ENCODE measurements at regions not wholly inside any gene's neighbourhood (a gene's known extent, or its start where the extent isn't known, plus 50 kb on each side); places are given as distances from the start of the nearest gene placed in this dataset.

DNA sequence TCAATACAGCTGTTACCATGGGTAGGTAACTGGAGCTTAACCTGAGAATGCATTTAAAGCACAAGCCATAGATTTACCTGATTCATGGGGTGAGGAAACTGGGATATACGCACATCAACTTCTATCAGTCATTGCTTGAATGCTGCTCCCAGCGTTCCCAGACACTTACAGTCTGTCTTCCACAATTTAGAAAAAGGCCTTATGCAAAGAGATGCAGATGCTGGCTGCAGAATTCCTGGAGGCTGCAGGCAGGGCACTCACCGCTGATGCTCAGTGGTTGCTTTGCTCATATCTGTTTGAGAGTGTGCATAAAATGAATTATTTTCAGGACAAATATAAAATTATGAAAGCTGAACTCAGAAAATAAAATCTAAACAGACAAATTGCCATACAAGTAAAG lies 950.7 kb upstream of the PIK3C3 start:
- Histone ChIP-seq H3K36me3 (ENCODE audit: insufficient read depth, low read length) (no peaks in the 10 kb centered on the region), H3K4me3 (ENCODE audit: low read length in 2 of 2) (no peak overlapping the region), H3K27ac (ENCODE audit: low read depth, low read length) (no peak overlapping the region), H3K4me1 (ENCODE audit: insufficient read depth, low read length) (no peaks in the 10 kb centered on the region), H3K9me3 (ENCODE audit: control insufficient read depth in 1 of 2, low read length in 2 of 2) (peaks cover 0 to under 1% of the 10 kb centered on the region in 2 donors), H3K27me3 (ENCODE audit: insufficient read depth, low read length) (no peaks in the 10 kb centered on the region)
- Mint-ChIP-seq H3K36me3 (no peaks in the 10 kb centered on the region), H3K4me1 (no peaks in the 10 kb centered on the region), H3K27me3 (no peaks in the 10 kb centered on the region), H3K9me3 (peaks cover 0 to 17% (median 6%) of the 10 kb centered on the region in 8 donors), H3K4me3 (no peak overlapping the region), H3K27ac (no peak overlapping the region)
- intact Hi-C loops (cut with micrococcal nuclease): no loop called here
- no peak for DNase-seq
- CTCF ChIA-PET (ENCODE audit: partially characterized antibody): no interaction called here
- POLR2A ChIA-PET (ENCODE audit: partially characterized antibody): no interaction called here

DNA sequence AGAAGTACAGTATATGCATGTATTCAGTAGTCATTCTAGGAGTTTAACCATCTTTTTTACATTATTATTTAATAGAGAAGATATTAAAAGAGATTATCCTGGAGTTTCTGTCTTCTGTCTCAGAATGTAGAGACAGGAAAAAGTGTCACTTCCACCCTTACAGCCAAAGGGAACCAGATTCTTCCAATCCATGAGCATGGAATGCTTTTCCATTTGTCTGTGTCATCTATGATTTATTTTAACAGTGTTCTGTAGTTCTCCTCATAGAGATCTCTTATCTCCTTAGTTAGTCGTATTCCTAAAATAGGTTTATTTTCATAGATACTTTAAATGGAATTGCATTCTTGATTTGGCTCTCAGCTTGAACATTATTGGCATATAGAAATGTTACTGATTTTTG lies 959.5 kb upstream of the PIK3C3 start:
- Histone ChIP-seq H3K27me3 (ENCODE audit: insufficient read depth, low read length) (no peaks in the 10 kb centered on the region), H3K4me3 (ENCODE audit: low read length in 2 of 2) (no peak overlapping the region), H3K4me1 (ENCODE audit: insufficient read depth, low read length) (no peaks in the 10 kb centered on the region), H3K36me3 (ENCODE audit: insufficient read depth, low read length) (no peaks in the 10 kb centered on the region), H3K27ac (ENCODE audit: low read depth, low read length) (no peak overlapping the region), H3K9me3 (ENCODE audit: control insufficient read depth in 1 of 2, low read length in 2 of 2) (no peaks in the 10 kb centered on the region)
- Mint-ChIP-seq H3K27me3 (no peaks in the 10 kb centered on the region), H3K9me3 (peaks cover 0 to 14% (median 5%) of the 10 kb centered on the region in 8 donors), H3K4me1 (no peaks in the 10 kb centered on the region), H3K27ac (no peak overlapping the region), H3K36me3 (no peaks in the 10 kb centered on the region), H3K4me3 (no peak overlapping the region)
- DNase-seq: no peak
- ChIA-PET POLR2A (ENCODE audit: partially characterized antibody) (no interaction called here), CTCF (ENCODE audit: partially characterized antibody) (no interaction called here)
- intact Hi-C loops (cut with micrococcal nuclease): no loop called here

DNA sequence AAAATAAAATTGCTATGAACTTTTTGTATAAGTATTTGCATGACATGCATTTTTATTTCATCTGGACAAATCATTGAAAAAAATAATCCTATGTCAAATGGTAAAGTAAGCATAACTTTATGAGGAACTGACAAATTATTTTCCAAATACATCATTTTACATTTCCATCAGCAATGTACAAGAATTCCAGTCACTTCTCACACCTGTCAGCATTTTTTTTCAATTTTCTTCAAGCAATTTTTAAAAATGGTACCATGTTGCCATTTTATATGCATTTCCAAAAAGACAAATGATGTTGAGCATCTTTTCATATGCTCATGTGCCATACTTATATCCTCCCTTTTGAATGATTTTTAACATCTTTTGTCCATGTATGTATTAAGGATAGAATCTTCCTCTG lies 961.7 kb upstream of the PIK3C3 start:
- peaks cover 0 to 13% (median 5%) of the 10 kb centered on the region in 8 donors for H3K9me3 Mint-ChIP-seq
- no peaks in the 10 kb centered on the region for H3K4me1 ChIP-seq (ENCODE audit: insufficient read depth, low read length)
- H3K4me3 Mint-ChIP-seq: no peak overlapping the region
- H3K4me3 ChIP-seq (ENCODE audit: low read length in 2 of 2): no peak overlapping the region
- H3K36me3 Mint-ChIP-seq: no peaks in the 10 kb centered on the region
- CTCF ChIA-PET (ENCODE audit: partially characterized antibody): no interaction called here
- H3K27ac Mint-ChIP-seq: no peak overlapping the region
- DNase-seq: no peak
- POLR2A ChIA-PET (ENCODE audit: partially characterized antibody): no interaction called here
- H3K4me1 Mint-ChIP-seq: no peaks in the 10 kb centered on the region
- intact Hi-C loops (cut with micrococcal nuclease): no loop called here
- no peaks in the 10 kb centered on the region for H3K27me3 Mint-ChIP-seq
- H3K36me3 ChIP-seq (ENCODE audit: insufficient read depth, low read length): no peaks in the 10 kb centered on the region
- peaks cover 0 to 4% of the 10 kb centered on the region in 2 donors for H3K9me3 ChIP-seq (ENCODE audit: control insufficient read depth in 1 of 2, low read length in 2 of 2)
- no peak overlapping the region for H3K27ac ChIP-seq (ENCODE audit: low read depth, low read length)
- H3K27me3 ChIP-seq (ENCODE audit: insufficient read depth, low read length): no peaks in the 10 kb centered on the region

DNA sequence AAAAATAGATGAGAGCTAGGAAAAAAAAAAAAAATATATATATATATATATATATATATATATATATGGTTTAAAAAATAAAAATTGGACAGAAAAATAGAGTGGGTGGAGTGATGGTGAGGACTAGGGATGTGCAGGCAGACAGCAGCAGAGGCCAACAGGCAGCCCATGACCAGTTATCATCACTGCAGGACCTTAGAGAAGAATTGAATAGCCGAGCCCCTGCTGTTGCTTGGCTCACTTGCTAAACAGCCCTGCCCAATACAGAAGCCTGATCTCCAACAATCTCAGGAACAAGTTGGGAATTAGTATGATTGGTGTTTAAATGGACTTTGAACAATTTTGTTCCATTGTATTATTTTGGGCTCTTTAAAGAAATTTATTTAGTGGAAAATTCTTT lies 967.5 kb upstream of the PIK3C3 start:
- ChIA-PET POLR2A (ENCODE audit: partially characterized antibody) (no interaction called here), CTCF (ENCODE audit: partially characterized antibody) (no interaction called here)
- Histone ChIP-seq H3K27me3 (ENCODE audit: insufficient read depth, low read length) (no peaks in the 10 kb centered on the region), H3K4me1 (ENCODE audit: insufficient read depth, low read length) (no peaks in the 10 kb centered on the region), H3K4me3 (ENCODE audit: low read length in 2 of 2) (no peak overlapping the region), H3K36me3 (ENCODE audit: insufficient read depth, low read length) (no peaks in the 10 kb centered on the region), H3K9me3 (ENCODE audit: control insufficient read depth in 1 of 2, low read length in 2 of 2) (peaks cover 0 to 4% of the 10 kb centered on the region in 2 donors), H3K27ac (ENCODE audit: low read depth, low read length) (no peak overlapping the region)
- H3K4me1 Mint-ChIP-seq: no peaks in the 10 kb centered on the region
- peaks cover 0 to 20% (median 10%) of the 10 kb centered on the region in 8 donors for H3K9me3 Mint-ChIP-seq
- intact Hi-C loops (cut with micrococcal nuclease): no loop called here
- H3K4me3 Mint-ChIP-seq: no peak overlapping the region
- no peak for DNase-seq
- H3K36me3 Mint-ChIP-seq: no peaks in the 10 kb centered on the region
- no peaks in the 10 kb centered on the region for H3K27me3 Mint-ChIP-seq
- no peak overlapping the region for H3K27ac Mint-ChIP-seq

DNA sequence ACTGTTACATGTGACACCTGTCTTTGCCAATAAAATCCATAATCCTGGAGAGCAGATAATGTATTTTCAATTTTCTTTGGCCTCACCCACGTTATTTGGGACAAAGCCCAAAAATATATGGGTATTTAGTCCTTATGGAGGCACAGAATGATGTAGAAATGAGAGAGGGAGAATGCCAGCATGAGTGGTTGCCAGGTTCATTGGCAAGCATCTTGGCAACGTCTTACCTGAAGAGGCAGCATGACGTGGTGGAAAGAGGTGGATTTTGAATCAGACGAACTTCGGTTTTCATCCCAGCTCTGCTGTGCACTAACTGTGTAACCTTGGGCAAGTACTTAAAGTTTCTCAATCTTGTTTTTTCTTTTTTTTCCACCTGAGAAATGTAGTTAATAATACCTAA lies 969.6 kb upstream of the PIK3C3 start:
- Histone ChIP-seq H3K4me1 (ENCODE audit: insufficient read depth, low read length) (no peaks in the 10 kb centered on the region), H3K27ac (ENCODE audit: low read depth, low read length) (no peak overlapping the region), H3K36me3 (ENCODE audit: insufficient read depth, low read length) (no peaks in the 10 kb centered on the region), H3K4me3 (ENCODE audit: low read length in 2 of 2) (no peak overlapping the region), H3K27me3 (ENCODE audit: insufficient read depth, low read length) (no peaks in the 10 kb centered on the region), H3K9me3 (ENCODE audit: control insufficient read depth in 1 of 2, low read length in 2 of 2) (peaks cover 0 to 4% of the 10 kb centered on the region in 2 donors)
- CTCF ChIA-PET (ENCODE audit: partially characterized antibody): no interaction called here
- H3K9me3 Mint-ChIP-seq: peaks cover 0 to 17% (median 9%) of the 10 kb centered on the region in 8 donors
- H3K27me3 Mint-ChIP-seq: no peaks in the 10 kb centered on the region
- DNase-seq: no peak
- intact Hi-C loops (cut with micrococcal nuclease): no loop called here
- no peaks in the 10 kb centered on the region for H3K4me1 Mint-ChIP-seq
- no peak overlapping the region for H3K27ac Mint-ChIP-seq
- POLR2A ChIA-PET (ENCODE audit: partially characterized antibody): no interaction called here
- H3K36me3 Mint-ChIP-seq: no peaks in the 10 kb centered on the region
- no peak overlapping the region for H3K4me3 Mint-ChIP-seq

DNA sequence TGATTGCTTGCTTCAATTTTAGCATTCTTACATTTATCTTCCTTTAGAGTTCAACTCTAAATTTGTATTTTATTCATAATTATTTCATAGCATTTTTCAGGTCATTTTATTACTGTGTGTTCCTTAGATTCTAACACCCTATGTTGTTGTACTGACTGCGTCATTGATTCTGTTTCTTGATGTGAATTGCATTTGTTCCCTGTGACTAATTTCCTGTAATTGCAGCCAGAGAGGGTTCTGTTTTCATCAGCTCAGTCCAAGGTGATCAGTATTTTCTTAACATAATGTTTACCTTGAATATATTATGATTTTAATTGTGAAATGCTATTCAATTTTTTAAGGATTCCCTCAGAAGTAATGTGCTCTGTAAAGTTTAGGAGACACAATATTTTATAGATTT lies 970.2 kb upstream of the PIK3C3 start:
- H3K27ac Mint-ChIP-seq: no peak overlapping the region
- Histone ChIP-seq H3K4me1 (ENCODE audit: insufficient read depth, low read length) (no peaks in the 10 kb centered on the region), H3K27ac (ENCODE audit: low read depth, low read length) (no peak overlapping the region), H3K9me3 (ENCODE audit: control insufficient read depth in 1 of 2, low read length in 2 of 2) (peaks cover 0 to 4% of the 10 kb centered on the region in 2 donors), H3K36me3 (ENCODE audit: insufficient read depth, low read length) (no peaks in the 10 kb centered on the region), H3K27me3 (ENCODE audit: insufficient read depth, low read length) (no peaks in the 10 kb centered on the region), H3K4me3 (ENCODE audit: low read length in 2 of 2) (no peak overlapping the region)
- H3K27me3 Mint-ChIP-seq: no peaks in the 10 kb centered on the region
- ChIA-PET POLR2A (ENCODE audit: partially characterized antibody) (no interaction called here), CTCF (ENCODE audit: partially characterized antibody) (no interaction called here)
- intact Hi-C loops (cut with micrococcal nuclease): no loop called here
- H3K4me1 Mint-ChIP-seq: no peaks in the 10 kb centered on the region
- DNase-seq: no peak
- no peak overlapping the region for H3K4me3 Mint-ChIP-seq
- H3K9me3 Mint-ChIP-seq: peaks cover 0 to 17% (median 7%) of the 10 kb centered on the region in 8 donors
- no peaks in the 10 kb centered on the region for H3K36me3 Mint-ChIP-seq

DNA sequence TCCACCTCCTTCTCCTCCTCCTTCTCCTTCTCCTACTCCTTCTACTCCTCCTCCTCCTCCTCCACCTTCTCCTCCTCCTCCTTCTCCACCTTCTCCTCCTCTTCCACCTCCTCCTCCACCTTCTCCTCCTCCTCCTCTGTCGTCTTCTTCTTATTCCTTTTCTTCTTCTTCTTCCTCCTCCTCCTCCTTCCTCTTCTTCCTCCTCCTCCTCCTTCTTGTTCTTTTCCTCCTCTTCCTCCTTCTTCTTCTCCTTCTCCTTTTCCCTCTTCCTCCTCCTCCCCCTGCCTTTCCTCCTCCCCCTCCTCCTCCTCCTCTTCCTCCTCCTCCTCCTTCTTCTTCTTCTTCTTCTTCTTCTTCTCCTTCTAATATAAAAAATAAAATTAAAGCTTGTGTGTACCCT lies 971.2 kb upstream of the PIK3C3 start:
- H3K4me1 ChIP-seq (ENCODE audit: insufficient read depth, low read length): no peaks in the 10 kb centered on the region
- H3K27ac ChIP-seq (ENCODE audit: low read depth, low read length): no peak overlapping the region
- H3K36me3 ChIP-seq (ENCODE audit: insufficient read depth, low read length): no peaks in the 10 kb centered on the region
- CTCF ChIA-PET (ENCODE audit: partially characterized antibody): no interaction called here
- H3K9me3 ChIP-seq (ENCODE audit: control insufficient read depth in 1 of 2, low read length in 2 of 2): peaks cover 0 to 2% of the 10 kb centered on the region in 2 donors
- H3K4me3 ChIP-seq (ENCODE audit: low read length in 2 of 2): no peak overlapping the region
- intact Hi-C loops (cut with micrococcal nuclease): no loop called here
- Mint-ChIP-seq H3K4me3 (no peak overlapping the region), H3K4me1 (no peaks in the 10 kb centered on the region), H3K9me3 (peaks cover 0 to 17% (median 9%) of the 10 kb centered on the region in 8 donors), H3K36me3 (no peaks in the 10 kb centered on the region), H3K27me3 (no peaks in the 10 kb centered on the region), H3K27ac (no peak overlapping the region)
- H3K27me3 ChIP-seq (ENCODE audit: insufficient read depth, low read length): no peaks in the 10 kb centered on the region
- POLR2A ChIA-PET (ENCODE audit: partially characterized antibody): no interaction called here
- DNase-seq: no peak

DNA sequence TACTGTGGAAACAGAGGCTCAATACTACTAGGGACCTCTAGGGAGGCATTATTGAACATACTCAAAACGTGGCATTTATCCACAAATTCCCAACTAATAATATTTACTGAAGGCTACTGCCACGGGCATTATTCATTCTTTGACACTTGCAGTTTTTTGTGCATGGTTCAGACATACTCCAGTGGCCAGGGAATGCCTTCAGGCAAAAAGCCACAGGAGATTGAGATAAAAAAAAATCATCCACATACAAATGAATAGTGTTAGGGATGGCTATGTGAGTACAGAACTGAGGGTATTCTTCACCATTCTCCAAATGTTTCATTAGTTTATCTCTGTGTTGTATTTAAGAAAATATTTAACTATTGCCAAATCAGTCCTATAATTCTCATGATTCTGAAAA lies 974.9 kb upstream of the PIK3C3 start:
- no peak overlapping the region for H3K27ac Mint-ChIP-seq
- no peaks in the 10 kb centered on the region for H3K4me1 ChIP-seq (ENCODE audit: insufficient read depth, low read length)
- H3K36me3 Mint-ChIP-seq: no peaks in the 10 kb centered on the region
- no peak for DNase-seq
- CTCF ChIA-PET (ENCODE audit: partially characterized antibody): no interaction called here
- intact Hi-C loops (cut with micrococcal nuclease): no loop called here
- POLR2A ChIA-PET (ENCODE audit: partially characterized antibody): no interaction called here
- no peaks in the 10 kb centered on the region for H3K27me3 ChIP-seq (ENCODE audit: insufficient read depth, low read length)
- H3K4me1 Mint-ChIP-seq: no peaks in the 10 kb centered on the region
- H3K4me3 Mint-ChIP-seq: no peak overlapping the region
- H3K27me3 Mint-ChIP-seq: no peaks in the 10 kb centered on the region
- peaks cover 0 to 6% of the 10 kb centered on the region in 2 donors for H3K9me3 ChIP-seq (ENCODE audit: control insufficient read depth in 1 of 2, low read length in 2 of 2)
- H3K36me3 ChIP-seq (ENCODE audit: insufficient read depth, low read length): no peaks in the 10 kb centered on the region
- H3K4me3 ChIP-seq (ENCODE audit: low read length in 2 of 2): no peak overlapping the region
- H3K9me3 Mint-ChIP-seq: peaks cover 0 to 22% (median 9%) of the 10 kb centered on the region in 8 donors
- no peak overlapping the region for H3K27ac ChIP-seq (ENCODE audit: low read depth, low read length)

Measured in CD4-positive, alpha-beta memory T cell (primary cell).